HG03064 (cell line): ENCODE measurements at regions not wholly inside any gene's neighbourhood (a gene's known extent, or its start where the extent isn't known, plus 50 kb on each side); places are given as distances from the start of the nearest gene placed in this dataset.

Experiments
- ATAC-seq: cut with Tn5 transposase; IDR thresholded peaks from one replicate; pipeline ENCODE4 v1.9.1; 2021; ENCODE audit warnings: low read depth; ENCODE audit not compliant: unreplicated experiment

- no peak for ATAC-seq
These were observed 229.8 kb downstream of the PIK3C3 start for GRCh38 chr18:42184685-42185477.

GRCh38 chr18:42185486-42185885, 230.5 kb downstream of the PIK3C3 start:
- no peak for ATAC-seq

GRCh38 chr18:42187611-42188380, 232.8 kb downstream of the PIK3C3 start:
- ATAC-seq = peak; percentile 82

- no peak for ATAC-seq
These were observed 235.6 kb downstream of the PIK3C3 start for GRCh38 chr18:42190643-42191042.

GRCh38 chr18:42192251-42193248, 237.5 kb downstream of the PIK3C3 start:
- no peak for ATAC-seq

- ATAC-seq = no peak
These were observed 241.6 kb downstream of the PIK3C3 start for GRCh38 chr18:42196651-42197050.

- no peak for ATAC-seq
These were observed 246.1 kb downstream of the PIK3C3 start for GRCh38 chr18:42201137-42201536.

- ATAC-seq = no peak
These were observed 256.2 kb downstream of the PIK3C3 start for GRCh38 chr18:42211201-42211600.

GRCh38 chr18:42222557-42222956, 267.5 kb downstream of the PIK3C3 start:
- no peak for ATAC-seq

- ATAC-seq = no peak
These were observed 273.5 kb downstream of the PIK3C3 start for GRCh38 chr18:42228581-42228980.

GRCh38 chr18:42229211-42230210, 274.5 kb downstream of the PIK3C3 start:
- peak; percentile 94 for ATAC-seq

GRCh38 chr18:42230636-42231035, 275.6 kb downstream of the PIK3C3 start:
- ATAC-seq = no peak

GRCh38 chr18:42231284-42231683, 276.2 kb downstream of the PIK3C3 start:
- ATAC-seq = no peak

GRCh38 chr18:42231796-42232195, 276.8 kb downstream of the PIK3C3 start:
- ATAC-seq = no peak

- ATAC-seq = no peak
These were observed 278.9 kb downstream of the PIK3C3 start for GRCh38 chr18:42233908-42234307.

GRCh38 chr18:42242758-42243157, 287.7 kb downstream of the PIK3C3 start:
- ATAC-seq = no peak

- no peak for ATAC-seq
These were observed 290.1 kb downstream of the PIK3C3 start for GRCh38 chr18:42245137-42245536.

- ATAC-seq = no peak
These were observed 301.1 kb downstream of the PIK3C3 start for GRCh38 chr18:42255908-42256765.
